Lung (tissue), 11 donors: ENCODE measurements at regions not wholly inside any gene's neighbourhood (a gene's known extent, or its start where the extent isn't known, plus 50 kb on each side); places are given as distances from the start of the nearest gene placed in this dataset.
A peak's percentile ranks its signal among the peaks of the same experiment; 100 is the strongest.

ENCODE experiments used
- ATAC-seq: fragments of 200-7000 bp; cut with Tn5 transposase; one replicate; pipeline ENCODE4 v1.9.1; 2020; ENCODE audit warnings: moderate number of reproducible peaks; ENCODE audit not compliant: insufficient read depth, low FRiP score
- DNase-seq, 3 donors: peaks; one replicate each; pipeline ENCODE4 v3.0.0-alpha.2; 2013 to 2017
- H3K27ac ChIP-seq, 2 donors: one replicate each; pipeline ENCODE4 v1.5.1; 2013; ENCODE audit warnings: mild to moderate bottlenecking in 2 of 2, moderate library complexity in 2 of 2, control low read depth in 1 of 2, inconsistent platforms in 1 of 2, low read depth in 1 of 2, low read length in 1 of 2
- H3K27me3 ChIP-seq, 3 donors: one replicate each; pipeline ENCODE4 v1.5.1; 2013; ENCODE audit warnings: low read length in 2 of 3; ENCODE audit not compliant: control insufficient read depth in 3 of 3, insufficient read depth in 3 of 3
- H3K36me3 ChIP-seq, 4 donors: one replicate each; pipeline ENCODE4 v1.5.1; 2013; ENCODE audit warnings: low read length in 4 of 4, mild to moderate bottlenecking in 1 of 4, moderate library complexity in 1 of 4; ENCODE audit not compliant: control insufficient read depth in 4 of 4, insufficient read depth in 4 of 4
- H3K4me1 ChIP-seq, 5 donors: one replicate each; pipeline ENCODE4 v1.5.1; 2013; ENCODE audit warnings: low read length in 5 of 5, mild to moderate bottlenecking in 2 of 5, moderate library complexity in 1 of 5; ENCODE audit not compliant: control insufficient read depth in 5 of 5, insufficient read depth in 5 of 5
- H3K4me3 ChIP-seq: one replicate; pipeline ENCODE4 v1.5.1; 2013; ENCODE audit warnings: mild to moderate bottlenecking, control low read depth, moderate library complexity
- H3K9ac ChIP-seq, 2 donors: one replicate each; pipeline ENCODE4 v1.5.1; 2013; ENCODE audit warnings: low read length in 2 of 2, control low read depth in 1 of 2; ENCODE audit not compliant: insufficient read depth in 1 of 2
- H3K9me3 ChIP-seq, 4 donors: one replicate each; pipeline ENCODE4 v1.5.1; 2013; ENCODE audit warnings: low read length in 3 of 4, mild to moderate bottlenecking in 1 of 4, moderate library complexity in 1 of 4; ENCODE audit not compliant: control insufficient read depth in 4 of 4, insufficient read depth in 3 of 4
- WGBS, 2 donors: extraction: QIAGEN DNeasy Blood & Tissue Kit; methylation state at CpG; one replicate each; pipeline ENCODE4 v1.1.7; 2013; 5-methylcytosine and 5-hydroxymethylcytosine counted together
- TF ChIP-seq, protein P1 (sequence below): IDR thresholded peaks from 2 replicates; pipeline ENCODE4 v1.5.1; 2012; ENCODE audit warnings: mild to moderate bottlenecking; ENCODE audit errors: control extremely low read depth, extremely low read depth
- donor health status: control.
- donor health status: control.
- donor health status: Bipolar disorder and iron deficiency.
- donor health status: healthy.
- donor health status: DM: yes; HTN: yes; CAD: no.

DNA sequence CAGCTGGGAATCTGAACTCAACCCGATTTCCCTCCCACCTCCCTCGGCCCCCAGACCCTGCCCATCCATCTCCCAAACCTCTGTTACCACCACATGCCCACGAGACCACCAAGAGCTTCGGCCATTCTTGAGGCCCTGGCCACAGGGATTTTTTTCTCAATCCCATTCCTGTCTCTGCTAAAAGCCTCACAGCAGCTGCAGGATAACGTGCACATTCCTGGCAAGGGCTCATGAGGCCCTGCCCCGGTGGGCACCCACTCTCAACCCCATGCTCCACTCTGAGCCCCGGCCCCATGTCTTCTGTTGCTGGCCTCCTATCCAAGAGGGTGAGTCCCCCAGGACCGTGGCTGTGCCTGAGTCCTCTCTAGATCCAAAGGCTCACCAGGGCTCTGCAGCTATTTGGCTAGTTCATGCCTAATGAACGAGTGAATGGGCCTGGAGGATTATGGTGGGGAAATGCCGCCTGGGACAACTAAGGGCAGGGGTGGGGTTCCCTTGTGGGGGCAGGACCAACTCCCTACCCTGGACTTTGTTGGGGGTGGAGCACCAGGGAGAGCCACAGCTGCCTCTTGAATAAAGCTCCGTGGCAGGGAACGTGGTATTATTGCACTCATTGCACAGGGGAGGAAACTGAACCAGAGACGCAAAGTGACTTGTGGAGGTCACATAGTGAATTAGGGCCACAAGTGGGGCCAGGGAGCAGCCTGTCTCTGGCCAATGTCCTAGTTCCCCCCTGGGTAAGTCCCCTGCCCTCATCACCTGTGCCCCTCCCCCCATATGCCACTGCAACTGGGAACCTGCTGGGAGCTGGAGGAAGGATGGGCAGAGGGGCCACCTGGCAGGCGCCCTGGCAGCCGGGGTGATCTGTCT, 113.8 kb upstream of the SMURF2 start:
- DNase-seq (no peak), ATAC-seq (no peak)
- peaks cover 0 to 39% (median 21%) of the 10 kb centered on the region in 5 donors for H3K4me1 ChIP-seq
- no peak overlapping the region for H3K4me3 ChIP-seq
- peaks cover 0 to 2% (median 0%) of the 10 kb centered on the region in 4 donors for H3K9me3 ChIP-seq
- H3K9ac ChIP-seq, result no peak overlapping the region
- peaks cover 0 to 9% (median 0%) of the 10 kb centered on the region in 4 donors for H3K36me3 ChIP-seq
- peak overlapping the region in 1 of 2 donors; percentile 1 for H3K27ac ChIP-seq
- H3K27me3 ChIP-seq, result peaks cover 0 to 19% (median 19%) of the 10 kb centered on the region in 3 donors
- TF ChIP-seq, protein P1, sequence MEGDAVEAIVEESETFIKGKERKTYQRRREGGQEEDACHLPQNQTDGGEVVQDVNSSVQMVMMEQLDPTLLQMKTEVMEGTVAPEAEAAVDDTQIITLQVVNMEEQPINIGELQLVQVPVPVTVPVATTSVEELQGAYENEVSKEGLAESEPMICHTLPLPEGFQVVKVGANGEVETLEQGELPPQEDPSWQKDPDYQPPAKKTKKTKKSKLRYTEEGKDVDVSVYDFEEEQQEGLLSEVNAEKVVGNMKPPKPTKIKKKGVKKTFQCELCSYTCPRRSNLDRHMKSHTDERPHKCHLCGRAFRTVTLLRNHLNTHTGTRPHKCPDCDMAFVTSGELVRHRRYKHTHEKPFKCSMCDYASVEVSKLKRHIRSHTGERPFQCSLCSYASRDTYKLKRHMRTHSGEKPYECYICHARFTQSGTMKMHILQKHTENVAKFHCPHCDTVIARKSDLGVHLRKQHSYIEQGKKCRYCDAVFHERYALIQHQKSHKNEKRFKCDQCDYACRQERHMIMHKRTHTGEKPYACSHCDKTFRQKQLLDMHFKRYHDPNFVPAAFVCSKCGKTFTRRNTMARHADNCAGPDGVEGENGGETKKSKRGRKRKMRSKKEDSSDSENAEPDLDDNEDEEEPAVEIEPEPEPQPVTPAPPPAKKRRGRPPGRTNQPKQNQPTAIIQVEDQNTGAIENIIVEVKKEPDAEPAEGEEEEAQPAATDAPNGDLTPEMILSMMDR, result no peak
- 80 to 86% methylated on average over 13 to 14 of the region's 15 CpGs for WGBS, 2 donors

DNA sequence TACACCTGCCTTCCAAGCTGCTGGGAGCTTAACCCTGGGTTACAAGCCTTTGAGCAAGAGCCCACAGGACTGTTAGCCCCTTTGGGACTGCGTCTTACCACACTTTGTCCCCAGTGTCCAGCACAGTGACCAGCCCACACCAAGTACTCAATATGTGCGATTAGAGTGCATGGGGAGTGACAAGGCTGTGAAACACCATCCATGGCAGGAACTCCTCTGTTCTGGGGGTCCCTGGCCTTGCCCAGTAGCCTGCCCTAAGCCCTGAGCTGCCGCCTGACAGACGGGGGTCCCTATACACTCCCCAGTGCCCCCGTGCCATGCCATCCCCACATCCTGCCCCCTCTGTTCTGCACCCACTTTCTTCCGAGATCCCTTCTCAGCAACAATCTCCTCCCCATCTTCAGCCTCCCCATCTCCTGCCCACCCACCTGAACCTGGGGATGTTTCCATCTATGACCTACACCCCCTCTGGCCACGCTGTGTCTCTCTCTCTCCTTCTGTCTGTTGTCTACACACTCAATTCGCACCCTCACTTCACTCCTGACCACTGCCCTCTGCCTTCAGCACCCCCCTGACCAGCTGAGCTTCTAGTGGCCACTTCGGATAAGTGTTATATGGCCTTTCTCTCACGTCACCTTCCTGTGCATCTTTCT, 112.9 kb upstream of the SMURF2 start:
- Histone ChIP-seq H3K27me3 (peaks cover 0 to 16% (median 11%) of the 10 kb centered on the region in 3 donors), H3K9ac (no peak overlapping the region), H3K9me3 (peaks cover 0 to 2% (median 0%) of the 10 kb centered on the region in 4 donors), H3K36me3 (peaks cover 0 to 11% (median 0%) of the 10 kb centered on the region in 4 donors), H3K27ac (no peak overlapping the region), H3K4me3 (no peak overlapping the region), H3K4me1 (peaks cover 0 to 31% (median 17%) of the 10 kb centered on the region in 5 donors)
- TF ChIP-seq, protein P1, result no peak
- WGBS, 2 donors, result 91 to 93% methylated on average over 10 of the region's 10 CpGs
- ATAC-seq, result no peak
- no peak for DNase-seq

DNA sequence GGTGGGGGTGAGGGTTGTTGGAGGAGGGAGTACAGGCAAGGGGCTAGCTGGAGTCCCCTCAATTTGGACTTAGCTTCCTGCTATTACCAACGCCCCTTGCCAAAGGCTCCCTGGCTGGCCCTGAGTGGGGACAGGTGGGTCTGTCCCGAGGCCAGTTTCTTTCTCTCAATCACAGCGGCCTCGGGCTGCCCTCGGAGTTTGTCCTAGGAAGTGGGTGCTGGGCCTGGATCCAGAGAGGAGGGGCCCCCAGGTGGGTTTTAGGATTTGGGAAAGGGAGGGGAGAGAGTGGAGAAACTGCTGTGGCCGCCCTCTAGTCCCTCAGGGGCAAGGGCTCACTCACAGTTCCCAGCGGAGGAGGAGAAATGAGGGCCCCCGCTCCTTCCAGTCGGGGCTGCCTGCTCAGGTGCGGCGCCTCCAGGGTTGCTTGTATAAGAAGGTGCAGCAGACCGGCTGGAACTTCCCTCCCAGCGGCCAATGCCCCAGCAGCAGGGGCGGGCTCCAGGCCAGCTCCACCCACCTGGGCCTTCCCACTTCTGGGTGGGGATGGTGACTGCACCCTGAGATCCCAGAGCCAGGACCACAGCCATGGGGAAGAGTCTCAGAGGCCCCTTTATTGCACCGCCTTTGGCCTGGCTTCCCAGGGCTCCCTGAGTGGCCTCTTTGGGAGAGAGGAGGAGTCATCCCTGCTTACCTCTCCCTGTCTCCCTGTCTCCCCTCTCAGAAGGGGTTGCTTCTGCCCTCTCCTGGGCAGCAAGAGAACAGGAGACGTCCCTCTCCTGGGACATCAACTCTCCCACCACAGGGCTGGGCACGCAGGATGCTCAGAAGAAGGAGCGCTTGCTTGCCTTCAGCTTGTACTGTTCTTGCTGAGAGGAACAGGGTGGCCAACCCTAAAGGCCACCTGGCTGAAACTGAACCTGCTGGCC, 112.0 kb upstream of the SMURF2 start:
- WGBS, 2 donors, result 64 to 79% methylated on average over 18 of the region's 18 CpGs
- H3K9me3 ChIP-seq, result peaks cover 0 to 2% (median 0%) of the 10 kb centered on the region in 4 donors
- DNase-seq (peak; percentile 48 to 80 (median 54)), ATAC-seq (peak; percentile 53)
- TF ChIP-seq, protein P1, result no peak
- H3K4me1 ChIP-seq, result peaks cover 0 to 23% (median 14%) of the 10 kb centered on the region in 5 donors
- H3K9ac ChIP-seq, result no peak overlapping the region
- H3K27ac ChIP-seq, result peak overlapping the region in 1 of 2 donors; percentile 82
- peaks cover 0 to 8% (median 1%) of the 10 kb centered on the region in 4 donors for H3K36me3 ChIP-seq
- peaks cover 0 to 10% (median 10%) of the 10 kb centered on the region in 3 donors for H3K27me3 ChIP-seq
- no peak overlapping the region for H3K4me3 ChIP-seq
